MCF 10A (cell line): ENCODE measurements at regions not wholly inside any gene's neighbourhood (a gene's known extent, or its start where the extent isn't known, plus 50 kb on each side); places are given as distances from the start of the nearest gene placed in this dataset.
A peak's percentile ranks its signal among the peaks of the same experiment; 100 is the strongest.

Source experiments
- BruUV-seq: library from RNA; stranded (reverse); fragments of 400-500 nt; replicated peaks from 2 replicates; lab custom pipeline; 2021; lab: Mats Ljungman, UMichigan
- CTCF ChIA-PET: fragments of 300-600 bp; sonication (Branson Sonifier 250); formaldehyde crosslinking; extraction: SDS; loops from one replicate; lab custom pipeline; 2021; ENCODE audit warnings: antibody characterized with exemption, inconsistent platforms; lab: Yijun Ruan, JAX
- POLR2A ChIA-PET: fragments of 300-600, 350-650 bp; sonication (Branson Sonifier 250); formaldehyde crosslinking; extraction: SDS; loops from one replicate; lab custom pipeline; 2020; ENCODE audit warnings: antibody characterized with exemption, inconsistent platforms; lab: Yijun Ruan, JAX
- DNase-seq: peaks from one replicate; pipeline ENCODE4 v3.0.0-alpha.2; 2018; ENCODE audit not compliant: unreplicated experiment
- H3K27ac Mint-ChIP-seq: one replicate; pipeline ENCODE4 v1.8.0; 2022; ENCODE audit warnings: mild to moderate bottlenecking, low read depth, mixed read lengths; ENCODE audit not compliant: unreplicated experiment
- H3K27me3 Mint-ChIP-seq: one replicate; pipeline ENCODE4 v1.8.0; 2022; ENCODE audit warnings: mixed read lengths; ENCODE audit not compliant: insufficient read depth, unreplicated experiment
- H3K36me3 Mint-ChIP-seq: one replicate; pipeline ENCODE4 v1.8.0; 2022; ENCODE audit warnings: mild to moderate bottlenecking, moderate library complexity, mixed read lengths; ENCODE audit not compliant: insufficient read depth, unreplicated experiment
- H3K4me1 Mint-ChIP-seq: one replicate; pipeline ENCODE4 v1.8.0; 2022; ENCODE audit warnings: mixed read lengths; ENCODE audit not compliant: insufficient read depth, unreplicated experiment
- H3K4me3 Mint-ChIP-seq: one replicate; pipeline ENCODE4 v1.8.0; 2022; ENCODE audit warnings: mild to moderate bottlenecking, moderate library complexity, mixed read lengths; ENCODE audit not compliant: unreplicated experiment
- H3K9me3 Mint-ChIP-seq: one replicate; pipeline ENCODE4 v1.8.0; 2022; ENCODE audit warnings: mixed read lengths; ENCODE audit not compliant: unreplicated experiment
- intact Hi-C: fragments of 100-400 bp; cut with micrococcal nuclease; formaldehyde crosslinking; loops from 2 replicates; pipeline ENCODE4 v1.14.1; 2022
- TF ChIP-seq, protein P1 (sequence below): fragments of 200-600 bp; IDR thresholded peaks from one replicate; pipeline ENCODE4 v1.8.0; 2022; ENCODE audit warnings: antibody characterized with exemption, mild to moderate bottlenecking; ENCODE audit not compliant: unreplicated experiment

DNA sequence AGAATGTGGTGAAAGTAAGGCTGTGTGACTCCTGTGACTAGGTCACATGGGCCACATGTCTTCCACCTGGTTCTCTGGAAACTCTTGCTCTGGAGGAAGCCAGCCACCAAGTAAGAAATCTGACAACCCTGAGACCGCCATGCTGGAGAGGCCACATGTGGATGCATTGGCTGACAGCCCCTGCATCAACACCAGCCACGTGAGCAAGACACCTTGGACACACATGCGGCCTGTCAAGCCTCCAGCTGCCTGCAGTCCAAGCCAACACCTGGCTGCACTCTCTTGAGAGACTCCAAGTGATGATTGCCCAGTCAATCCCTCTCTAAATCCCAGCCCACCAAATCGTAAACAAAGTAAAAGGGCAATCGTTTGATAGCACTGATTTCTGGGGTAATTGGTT is 112.6 kb downstream of the FOXL1 start:
- no peaks in the 10 kb centered on the region for H3K9me3 Mint-ChIP-seq
- ChIA-PET CTCF (no interaction called here), POLR2A (no interaction called here)
- no peak overlapping the region for H3K27ac Mint-ChIP-seq
- no peaks in the 10 kb centered on the region for H3K36me3 Mint-ChIP-seq
- H3K27me3 Mint-ChIP-seq, result no peaks in the 10 kb centered on the region
- no peak overlapping the region for H3K4me3 Mint-ChIP-seq
- no peak for DNase-seq
- H3K4me1 Mint-ChIP-seq, result no peaks in the 10 kb centered on the region
- TF ChIP-seq, protein P1, sequence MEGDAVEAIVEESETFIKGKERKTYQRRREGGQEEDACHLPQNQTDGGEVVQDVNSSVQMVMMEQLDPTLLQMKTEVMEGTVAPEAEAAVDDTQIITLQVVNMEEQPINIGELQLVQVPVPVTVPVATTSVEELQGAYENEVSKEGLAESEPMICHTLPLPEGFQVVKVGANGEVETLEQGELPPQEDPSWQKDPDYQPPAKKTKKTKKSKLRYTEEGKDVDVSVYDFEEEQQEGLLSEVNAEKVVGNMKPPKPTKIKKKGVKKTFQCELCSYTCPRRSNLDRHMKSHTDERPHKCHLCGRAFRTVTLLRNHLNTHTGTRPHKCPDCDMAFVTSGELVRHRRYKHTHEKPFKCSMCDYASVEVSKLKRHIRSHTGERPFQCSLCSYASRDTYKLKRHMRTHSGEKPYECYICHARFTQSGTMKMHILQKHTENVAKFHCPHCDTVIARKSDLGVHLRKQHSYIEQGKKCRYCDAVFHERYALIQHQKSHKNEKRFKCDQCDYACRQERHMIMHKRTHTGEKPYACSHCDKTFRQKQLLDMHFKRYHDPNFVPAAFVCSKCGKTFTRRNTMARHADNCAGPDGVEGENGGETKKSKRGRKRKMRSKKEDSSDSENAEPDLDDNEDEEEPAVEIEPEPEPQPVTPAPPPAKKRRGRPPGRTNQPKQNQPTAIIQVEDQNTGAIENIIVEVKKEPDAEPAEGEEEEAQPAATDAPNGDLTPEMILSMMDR, result no peak
- intact Hi-C loops, result no loop called here
- BruUV-seq, result no TSS peak

DNA sequence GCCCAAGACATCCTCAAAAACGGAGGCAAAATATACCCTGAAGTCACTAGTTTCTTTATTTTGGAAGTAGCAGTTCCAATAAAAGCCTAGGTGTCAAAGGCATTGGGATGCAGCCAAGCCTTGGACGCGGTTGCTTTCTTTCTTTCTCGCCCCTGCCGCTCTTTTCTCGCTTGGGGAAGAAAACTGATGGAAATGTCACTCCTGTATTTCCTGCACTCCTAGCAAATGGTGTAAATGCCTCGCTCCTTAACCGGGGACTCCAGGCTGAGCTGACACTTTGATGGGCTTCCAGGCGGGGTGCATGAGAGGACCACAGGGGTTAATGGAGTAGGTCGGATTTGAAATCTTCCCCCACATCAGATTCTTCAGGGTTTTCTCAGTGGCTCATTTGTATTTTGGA is 114.1 kb downstream of the FOXL1 start:
- CTCF ChIA-PET, result no interaction called here
- Mint-ChIP-seq H3K4me3 (no peak overlapping the region), H3K27ac (no peak overlapping the region), H3K36me3 (no peaks in the 10 kb centered on the region), H3K9me3 (no peaks in the 10 kb centered on the region), H3K27me3 (no peaks in the 10 kb centered on the region), H3K4me1 (no peaks in the 10 kb centered on the region)
- TF ChIP-seq, protein P1, result no peak
- POLR2A ChIA-PET, result no interaction called here
- BruUV-seq, result no TSS peak
- intact Hi-C loops, result no loop called here
- no peak for DNase-seq

DNA sequence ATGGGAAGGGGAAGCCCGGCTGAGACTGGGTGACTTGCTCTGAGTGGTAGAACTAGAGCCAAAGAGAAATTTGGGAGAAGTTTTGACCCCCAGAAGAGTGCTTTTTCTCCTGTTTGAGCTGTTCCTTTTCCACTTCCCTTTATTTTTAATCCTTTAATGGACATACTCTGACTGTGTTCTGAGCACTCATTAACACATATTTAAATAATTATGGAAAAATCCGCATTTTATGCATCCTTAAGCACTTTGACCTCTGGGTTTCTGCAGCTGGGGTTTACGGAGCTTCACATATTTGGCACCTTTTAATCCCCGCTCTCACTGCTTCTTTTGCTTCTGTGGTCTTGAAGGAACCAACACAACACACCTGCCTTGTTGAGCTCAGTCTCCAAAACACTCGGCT is 114.7 kb downstream of the FOXL1 start:
- TF ChIP-seq, protein P1, result no peak
- ChIA-PET CTCF (interaction anchor here (1.0 kb wide), 1 partner anchor 13 kb away, joined by 3 read pairs; no protein-coding TSS in a partner anchor), POLR2A (interaction anchor here (1.2 kb wide), 1 partner anchor 28 kb away, joined by 3 read pairs; no protein-coding TSS in a partner anchor)
- Mint-ChIP-seq H3K9me3 (no peaks in the 10 kb centered on the region), H3K4me3 (no peak overlapping the region), H3K27me3 (no peaks in the 10 kb centered on the region), H3K27ac (no peak overlapping the region), H3K4me1 (no peaks in the 10 kb centered on the region), H3K36me3 (no peaks in the 10 kb centered on the region)
- DNase-seq, result no peak
- intact Hi-C loops, result no loop called here
- BruUV-seq, result no TSS peak

GRCh38 chr16:86697715-86698114 is 119.4 kb downstream of the FOXL1 start:
- peak; percentile 4 for DNase-seq
- CTCF ChIA-PET, result interaction anchor here (1.1 kb wide), 1 partner anchor 9 kb away, joined by 3 read pairs; no protein-coding TSS in a partner anchor
- no TSS peak for BruUV-seq

More at GRCh38 chr16:86697715-86698114, 119.4 kb downstream of the FOXL1 start:
- Mint-ChIP-seq H3K27me3 (no peaks in the 10 kb centered on the region), H3K36me3 (no peaks in the 10 kb centered on the region), H3K9me3 (no peaks in the 10 kb centered on the region), H3K4me1 (no peaks in the 10 kb centered on the region), H3K4me3 (no peak overlapping the region), H3K27ac (no peak overlapping the region)
- POLR2A ChIA-PET, result no interaction called here
- intact Hi-C loops, result no loop called here
- TF ChIP-seq, protein P1, result no peak
